Stomach (tissue), 8 donors: ENCODE measurements at regions not wholly inside any gene's neighbourhood (a gene's known extent, or its start where the extent isn't known, plus 50 kb on each side); places are given as distances from the start of the nearest gene placed in this dataset.
A peak's percentile ranks its signal among the peaks of the same experiment; 100 is the strongest.
"Not testable (repeated sequence)": the region's sequence is repeated elsewhere in the genome, so short reads cannot be mapped to it uniquely, and the experiment has no call there.

Source experiments
- DNase-seq, 2 donors: peaks; one replicate each; pipeline versions ENCODE4 v3.0.0 to v3.0.0-alpha.2; 2013 to 2019
- H3K27ac ChIP-seq, 5 donors: fragments of 200-600 bp in 4 of 5; sonication (generic) in 4 of 5; one replicate each; pipeline ENCODE4 v1.5.1; 2013 to 2019; ENCODE audit warnings: mild to moderate bottlenecking in 1 of 5, moderate library complexity in 1 of 5
- H3K27me3 ChIP-seq, 3 donors: fragments of 200-600 bp; sonication (generic); one replicate each; pipeline ENCODE4 v1.5.1; 2017 to 2019; ENCODE audit warnings: mixed run types in 1 of 3
- H3K36me3 ChIP-seq, 4 donors: fragments of 200-600 bp; sonication (generic); 1 replicate in 3 of 4; 2 replicates in 1 of 4; pipeline ENCODE4 v1.5.1; 2016 to 2019
- H3K4me1 ChIP-seq, 4 donors: fragments of 200-600 bp; sonication (generic); one replicate each; pipeline ENCODE4 v1.5.1; 2016 to 2019
- H3K4me3 ChIP-seq, 4 donors: fragments of 200-600 bp; sonication (generic) in 3 of 4; one replicate each; pipeline ENCODE4 v1.5.1; 2016 to 2019; ENCODE audit warnings: mild to moderate bottlenecking in 1 of 4
- H3K9me3 ChIP-seq, 4 donors: fragments of 200-600 bp; sonication (generic); one replicate each; pipeline ENCODE4 v1.5.1; 2016 to 2019
- CTCF ChIP-seq, 7 experiments: fragments of 450-650 bp in 4 of 7; fragments of 200-600 bp in 3 of 7; sonication (generic) in 3 of 7; IDR thresholded peaks; one replicate each; pipeline ENCODE4 v1.5.1; 2016 to 2019; ENCODE audit warnings: antibody characterized with exemption in 7 of 7, control low read depth in 2 of 7, mild to moderate bottlenecking in 1 of 7
- EP300 ChIP-seq: sonication (generic); formaldehyde crosslinking; IDR thresholded peaks from one replicate; pipeline ENCODE4 v1.6.1; 2017; ENCODE audit warnings: antibody characterized with exemption
- POLR2A ChIP-seq, 4 donors: fragments of 450-650 bp; IDR thresholded peaks; one replicate each; pipeline ENCODE4 v1.6.1; 2016; ENCODE audit warnings: antibody characterized with exemption in 4 of 4, control low read depth in 2 of 4, mild to moderate bottlenecking in 1 of 4, moderate library complexity in 1 of 4
- POLR2AphosphoS5 ChIP-seq, 3 donors: sonication (generic); formaldehyde crosslinking; IDR thresholded peaks; one replicate each; pipeline ENCODE4 v1.6.1; 2016; ENCODE audit warnings: antibody characterized with exemption in 3 of 3
- WGBS, 5 donors: extraction: QIAGEN DNeasy Blood & Tissue Kit in 3 of 5; methylation state at CpG; one replicate each; pipeline versions ENCODE4 v1.1.5 to v1.1.7; 2013 to 2018; 5-methylcytosine and 5-hydroxymethylcytosine counted together
- intact Hi-C: fragments of 100-400 bp; cut with DNase I; formaldehyde crosslinking; loops from one replicate; pipeline ENCODE4 v1.15.1; 2023; ENCODE audit warnings: low total_unique reads
- donor health status: healthy with polysubstance abuse.
- donor health status: Bipolar disorder and iron deficiency.
- donor health status: healthy.

- H3K9me3 ChIP-seq, result no peaks in the 10 kb centered on the region
- 44 to 70% (median 66%) methylated on average over 1 to 3 of the region's 3 CpGs for WGBS, 5 donors
- no peak for DNase-seq
- peaks cover 0 to 3% (median 0%) of the 10 kb centered on the region in 3 donors for H3K27me3 ChIP-seq
- H3K27ac ChIP-seq, result no peak overlapping the region
- no peaks in the 10 kb centered on the region for H3K36me3 ChIP-seq
- no peaks in the 10 kb centered on the region for H3K4me1 ChIP-seq
- no peak for TF ChIP-seq POLR2AphosphoS5 (IDR thresholded peaks at IDR 0.05)
- intact Hi-C loops, result no loop called here
- H3K4me3 ChIP-seq, result no peak overlapping the region
These were observed 99.8 kb upstream of the RAI2 start for GRCh38 chrX:17960891-17961290.

- Histone ChIP-seq H3K4me1 (no peaks in the 10 kb centered on the region), H3K36me3 (no peaks in the 10 kb centered on the region), H3K27ac (no peak overlapping the region), H3K9me3 (no peaks in the 10 kb centered on the region), H3K27me3 (peaks cover 0 to 4% (median 0%) of the 10 kb centered on the region in 3 donors), H3K4me3 (no peak overlapping the region)
- intact Hi-C loops, result no loop called here
- no peak for TF ChIP-seq EP300
- no peak for TF ChIP-seq POLR2AphosphoS5 (IDR thresholded peaks at IDR 0.05)
- peak in 3 of 7 experiments; percentile 11 to 25 (median 22) for TF ChIP-seq CTCF (IDR thresholded peaks at IDR 0.05)
- TF ChIP-seq POLR2A (IDR thresholded peaks at IDR 0.05), result no peak
- peak in 1 of 2 donors; percentile 14 for DNase-seq
- WGBS, 5 donors, result 52 to 70% (median 59%) methylated on average over 10 of the region's 10 CpGs
These were observed 83.9 kb upstream of the RAI2 start for GRCh38 chrX:17944833-17945497.

GRCh38 chrX:17941171-17941570, 80.1 kb upstream of the RAI2 start:
- H3K27me3 ChIP-seq, H3K27ac ChIP-seq, DNase-seq, H3K4me1 ChIP-seq, intact Hi-C loops, H3K9me3 ChIP-seq, H3K4me3 ChIP-seq, H3K36me3 ChIP-seq: not testable (repeated sequence)
- 77 to 93% (median 80%) methylated on average over 2 of the region's 2 CpGs for WGBS, 5 donors

- no peaks in the 10 kb centered on the region for H3K36me3 ChIP-seq
- DNase-seq, result no peak
- intact Hi-C loops, result no loop called here
These were observed 78.6 kb upstream of the RAI2 start for GRCh38 chrX:17939724-17940123.

GRCh38 chrX:17933856-17934255, 72.8 kb upstream of the RAI2 start:
- Histone ChIP-seq H3K4me1 (no peaks in the 10 kb centered on the region), H3K9me3 (peaks cover 0 to 5% (median 0%) of the 10 kb centered on the region in 4 donors), H3K27me3 (peaks cover 0 to 4% (median 0%) of the 10 kb centered on the region in 3 donors), H3K27ac (no peak overlapping the region), H3K36me3 (no peaks in the 10 kb centered on the region), H3K4me3 (no peak overlapping the region)
- TF ChIP-seq POLR2AphosphoS5 (IDR thresholded peaks at IDR 0.05) (no peak), CTCF (IDR thresholded peaks at IDR 0.05) (no peak)
- peak in 1 of 2 donors; percentile 22 for DNase-seq
- WGBS, 5 donors, result 27 to 53% (median 49%) methylated on average over 3 of the region's 3 CpGs
- intact Hi-C loops, result no loop called here

More at GRCh38 chrX:17939724-17940123, 78.6 kb upstream of the RAI2 start:
- no peaks in the 10 kb centered on the region for H3K4me1 ChIP-seq
- peaks cover 0 to 5% (median 0%) of the 10 kb centered on the region in 4 donors for H3K9me3 ChIP-seq
- no peak overlapping the region for H3K27ac ChIP-seq
- no peak for TF ChIP-seq POLR2A (IDR thresholded peaks at IDR 0.05)
- no peak for TF ChIP-seq EP300
- TF ChIP-seq POLR2AphosphoS5 (IDR thresholded peaks at IDR 0.05), result no peak
- no peak for TF ChIP-seq CTCF (IDR thresholded peaks at IDR 0.05)
- H3K27me3 ChIP-seq, result no peaks in the 10 kb centered on the region
- WGBS, 5 donors, result 52 to 85% (median 69%) methylated on average over 2 of the region's 2 CpGs
- H3K4me3 ChIP-seq, result no peak overlapping the region
